ENCODE measurements at regions not wholly inside any gene's neighbourhood (a gene's known extent, or its start where the extent isn't known, plus 50 kb on each side); places are given as distances from the start of the nearest gene placed in this dataset.

DNA sequence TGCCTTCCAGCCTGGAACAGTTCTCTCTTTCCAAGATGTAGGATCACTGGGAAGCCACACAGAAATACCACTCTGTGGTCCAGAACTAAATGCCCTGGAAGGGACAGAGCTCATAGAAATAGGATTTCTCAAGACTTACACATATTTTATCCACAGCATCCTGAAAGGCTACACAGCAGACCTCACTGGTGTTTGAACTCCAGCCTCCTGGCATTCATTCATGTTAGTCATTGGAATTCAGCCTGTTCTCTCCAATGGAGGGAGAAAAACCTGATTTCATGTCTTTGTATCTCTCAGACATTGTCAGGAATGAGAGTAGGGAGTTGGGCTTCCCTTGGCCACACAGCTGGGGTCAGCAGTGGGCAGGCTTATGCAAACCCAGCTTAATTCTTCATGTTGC is 121.1 kb upstream of the PPP2R3A start:
- TF ChIP-seq, protein P1, sequence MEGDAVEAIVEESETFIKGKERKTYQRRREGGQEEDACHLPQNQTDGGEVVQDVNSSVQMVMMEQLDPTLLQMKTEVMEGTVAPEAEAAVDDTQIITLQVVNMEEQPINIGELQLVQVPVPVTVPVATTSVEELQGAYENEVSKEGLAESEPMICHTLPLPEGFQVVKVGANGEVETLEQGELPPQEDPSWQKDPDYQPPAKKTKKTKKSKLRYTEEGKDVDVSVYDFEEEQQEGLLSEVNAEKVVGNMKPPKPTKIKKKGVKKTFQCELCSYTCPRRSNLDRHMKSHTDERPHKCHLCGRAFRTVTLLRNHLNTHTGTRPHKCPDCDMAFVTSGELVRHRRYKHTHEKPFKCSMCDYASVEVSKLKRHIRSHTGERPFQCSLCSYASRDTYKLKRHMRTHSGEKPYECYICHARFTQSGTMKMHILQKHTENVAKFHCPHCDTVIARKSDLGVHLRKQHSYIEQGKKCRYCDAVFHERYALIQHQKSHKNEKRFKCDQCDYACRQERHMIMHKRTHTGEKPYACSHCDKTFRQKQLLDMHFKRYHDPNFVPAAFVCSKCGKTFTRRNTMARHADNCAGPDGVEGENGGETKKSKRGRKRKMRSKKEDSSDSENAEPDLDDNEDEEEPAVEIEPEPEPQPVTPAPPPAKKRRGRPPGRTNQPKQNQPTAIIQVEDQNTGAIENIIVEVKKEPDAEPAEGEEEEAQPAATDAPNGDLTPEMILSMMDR (IDR thresholded peaks at IDR 0.05), result no peak
- TF ChIP-seq POLR2A (IDR thresholded peaks at IDR 0.05), result no peak

Measured in uterus (tissue), 2 donors.